HG02798 (cell line): ENCODE measurements at regions not wholly inside any gene's neighbourhood (a gene's known extent, or its start where the extent isn't known, plus 50 kb on each side); places are given as distances from the start of the nearest gene placed in this dataset.
"Not testable (repeated sequence)": the region's sequence is repeated elsewhere in the genome, so short reads cannot be mapped to it uniquely, and the experiment has no call there.

Experiments used
- ATAC-seq: cut with Tn5 transposase; IDR thresholded peaks from one replicate; pipeline ENCODE4 v1.9.1; 2021; ENCODE audit warnings: mild to moderate bottlenecking; ENCODE audit not compliant: unreplicated experiment, poor library complexity

GRCh38 chr5:87791869-87792268 is 379.1 kb upstream of the CCNH start:
- ATAC-seq, result no peak

DNA sequence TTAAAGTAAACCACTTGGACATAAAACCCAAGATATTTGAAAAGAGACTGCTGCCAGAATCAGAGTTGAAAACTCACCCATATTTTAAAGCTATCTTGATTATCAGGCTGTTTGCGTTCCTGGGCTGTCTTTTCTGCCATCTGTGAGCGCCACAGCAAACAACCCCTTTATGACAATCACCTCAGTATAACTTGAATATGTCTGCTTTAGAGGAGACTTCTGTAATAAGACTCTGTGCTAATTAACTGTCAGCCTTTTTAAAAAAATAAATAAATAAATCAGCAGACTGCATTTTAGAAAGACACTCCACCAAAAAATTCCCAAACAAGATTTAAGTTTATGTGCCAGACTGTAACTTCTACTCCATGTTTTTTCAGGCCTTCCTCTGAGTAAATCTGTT is 375.7 kb upstream of the CCNH start:
- no peak for ATAC-seq

- no peak for ATAC-seq
Measured at GRCh38 chr5:87787625-87788256, 375.0 kb upstream of the CCNH start.

DNA sequence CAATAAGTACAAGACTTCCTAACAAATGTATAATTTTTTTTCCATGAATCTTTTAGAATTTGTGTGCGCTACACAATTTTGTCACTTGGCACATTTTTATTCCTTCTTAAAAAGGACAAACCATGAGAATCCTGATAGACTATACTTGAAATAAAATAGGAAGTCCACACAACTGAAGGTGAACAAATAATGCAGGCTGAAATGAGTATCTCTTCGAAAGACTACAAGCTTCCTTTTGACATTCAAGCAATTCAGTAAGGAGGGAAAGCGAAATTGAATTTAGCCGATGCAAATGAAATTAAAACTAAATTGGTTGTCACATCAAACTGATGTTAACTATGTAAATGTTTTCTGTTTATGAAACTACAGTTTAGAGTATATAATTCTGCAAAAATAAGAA is 374.4 kb upstream of the CCNH start:
- no peak for ATAC-seq

GRCh38 chr5:87786471-87786870 is 373.7 kb upstream of the CCNH start:
- no peak for ATAC-seq

GRCh38 chr5:87785554-87786335 is 373.0 kb upstream of the CCNH start:
- ATAC-seq, result no peak

DNA sequence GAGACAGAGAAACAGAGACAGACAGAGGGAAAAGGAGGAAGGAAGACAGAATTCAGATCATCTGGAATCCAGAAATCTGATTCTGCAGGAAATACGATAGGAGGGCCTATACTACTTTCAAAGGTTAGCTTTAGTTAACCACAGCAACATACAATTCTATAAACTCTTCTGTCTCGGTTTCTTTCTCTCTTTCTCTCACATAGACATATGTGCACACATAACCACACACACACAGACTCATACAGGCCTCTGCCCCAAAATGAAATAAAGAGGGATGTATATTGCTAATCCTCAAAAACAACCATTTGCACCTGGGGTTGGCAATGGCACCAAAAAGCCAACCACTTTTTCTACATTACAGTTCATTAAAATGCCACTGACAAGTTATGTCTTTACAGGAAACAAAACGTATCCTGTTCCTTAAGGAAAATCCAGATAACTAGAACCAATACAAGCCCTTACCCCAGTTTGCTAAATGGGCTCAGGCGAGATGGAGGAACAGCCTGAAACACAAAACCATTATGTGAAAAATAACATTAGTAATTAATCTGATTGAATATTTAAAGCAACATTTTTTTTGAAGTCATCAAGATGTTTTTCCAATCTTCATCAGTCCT is 372.3 kb upstream of the CCNH start:
- ATAC-seq, result no peak

- ATAC-seq, result no peak
Measured at GRCh38 chr5:87784311-87784710, 371.6 kb upstream of the CCNH start.

DNA sequence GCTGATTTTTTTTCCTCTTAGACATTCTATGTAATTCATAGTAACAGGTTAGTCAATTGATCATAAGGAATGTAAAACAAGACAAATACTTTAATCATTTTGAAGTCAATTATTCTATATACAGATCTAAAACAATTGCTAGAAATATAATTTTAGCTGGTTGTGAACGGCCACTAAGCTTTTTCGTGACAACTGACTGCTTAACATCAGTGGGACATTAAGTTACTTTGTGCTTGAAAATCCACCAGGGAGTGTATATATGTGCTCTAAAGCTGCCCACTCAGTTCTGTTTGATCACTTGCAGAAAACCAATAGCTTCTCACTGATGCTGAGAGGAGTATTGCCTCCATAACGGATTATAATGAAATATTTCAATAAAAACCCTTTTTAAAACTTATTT is 370.2 kb upstream of the CCNH start:
- ATAC-seq, result no peak

DNA sequence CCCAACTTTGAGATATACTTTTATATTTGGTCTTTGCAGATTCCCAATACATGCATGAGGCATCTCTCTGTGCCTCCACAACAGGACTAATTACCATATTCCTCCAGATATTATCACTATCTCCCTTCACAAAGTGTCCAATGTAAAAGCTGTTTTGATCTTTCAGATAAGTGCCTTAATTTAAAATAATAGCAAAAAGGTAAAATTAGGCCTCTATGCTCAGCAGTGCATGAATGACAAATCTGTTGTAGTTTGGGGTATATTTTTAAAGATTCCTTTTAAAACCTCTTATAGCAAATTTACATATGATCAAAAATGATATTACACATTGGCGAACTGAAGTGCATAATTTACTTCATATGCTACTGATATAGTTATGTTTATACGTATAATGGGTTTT is 369.2 kb upstream of the CCNH start:
- ATAC-seq, result no peak

GRCh38 chr5:87780831-87781760 is 368.4 kb upstream of the CCNH start:
- peak; percentile 100 for ATAC-seq

GRCh38 chr5:87778876-87779275 is 366.1 kb upstream of the CCNH start:
- ATAC-seq, result no peak

GRCh38 chr5:87777877-87778276 is 365.1 kb upstream of the CCNH start:
- ATAC-seq, result no peak

DNA sequence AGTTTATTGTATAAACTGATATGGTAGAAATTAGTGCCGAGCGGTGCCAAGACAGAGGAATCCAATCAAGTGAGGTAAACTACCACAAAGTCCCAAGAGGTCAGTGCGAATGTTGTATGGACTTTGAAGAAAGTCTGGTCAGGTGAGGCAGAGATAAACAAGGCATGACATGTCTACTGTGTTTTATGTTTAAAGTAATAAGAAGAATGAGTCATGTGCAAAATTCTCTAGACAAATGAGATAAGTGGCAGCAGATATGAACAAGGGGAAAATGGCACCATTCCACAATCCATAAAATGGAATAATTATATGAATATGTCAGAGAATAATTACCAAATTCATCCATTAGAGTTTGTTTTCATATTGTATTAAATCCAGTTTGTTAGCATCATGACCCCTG is 364.1 kb upstream of the CCNH start:
- no peak for ATAC-seq

GRCh38 chr5:87776302-87776701 is 363.6 kb upstream of the CCNH start:
- ATAC-seq, result not testable (repeated sequence)

DNA sequence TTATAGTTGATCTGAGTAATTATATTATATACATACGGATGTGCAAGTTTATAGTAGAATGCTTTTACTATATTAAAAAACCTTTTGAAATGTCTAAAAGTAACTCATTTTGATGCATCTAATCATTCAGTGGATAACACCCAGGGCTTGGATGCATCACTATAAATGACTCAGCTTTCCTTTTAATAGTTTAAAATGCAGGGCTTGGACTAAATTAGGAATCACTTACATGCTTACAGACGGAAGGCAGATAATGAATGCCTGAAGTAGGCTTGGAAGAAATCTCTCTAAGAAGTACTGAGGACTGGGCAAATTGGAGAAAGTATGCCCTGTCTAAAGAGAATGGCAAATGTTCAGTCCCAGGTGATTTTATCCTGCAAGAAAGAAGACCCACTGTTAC is 362.5 kb upstream of the CCNH start:
- no peak for ATAC-seq

DNA sequence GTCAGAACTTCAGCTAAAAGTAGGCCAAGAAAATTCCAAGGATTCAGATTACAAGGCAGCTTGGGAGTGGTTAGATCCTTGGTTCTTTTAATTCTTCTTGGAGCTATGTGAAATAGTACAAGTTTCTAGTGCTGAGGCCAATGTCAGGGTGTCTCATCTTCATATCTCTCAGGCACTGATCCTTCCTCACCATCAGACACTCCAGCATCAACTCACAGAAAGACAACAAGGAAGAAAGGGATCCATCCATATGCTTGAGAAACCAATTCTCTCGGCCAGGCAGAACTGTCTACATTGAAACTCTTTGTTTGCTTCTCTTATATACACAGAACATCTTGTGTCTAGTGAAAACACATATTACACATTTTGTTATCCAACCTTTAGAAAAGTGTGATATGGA is 362.1 kb upstream of the CCNH start:
- no peak for ATAC-seq

DNA sequence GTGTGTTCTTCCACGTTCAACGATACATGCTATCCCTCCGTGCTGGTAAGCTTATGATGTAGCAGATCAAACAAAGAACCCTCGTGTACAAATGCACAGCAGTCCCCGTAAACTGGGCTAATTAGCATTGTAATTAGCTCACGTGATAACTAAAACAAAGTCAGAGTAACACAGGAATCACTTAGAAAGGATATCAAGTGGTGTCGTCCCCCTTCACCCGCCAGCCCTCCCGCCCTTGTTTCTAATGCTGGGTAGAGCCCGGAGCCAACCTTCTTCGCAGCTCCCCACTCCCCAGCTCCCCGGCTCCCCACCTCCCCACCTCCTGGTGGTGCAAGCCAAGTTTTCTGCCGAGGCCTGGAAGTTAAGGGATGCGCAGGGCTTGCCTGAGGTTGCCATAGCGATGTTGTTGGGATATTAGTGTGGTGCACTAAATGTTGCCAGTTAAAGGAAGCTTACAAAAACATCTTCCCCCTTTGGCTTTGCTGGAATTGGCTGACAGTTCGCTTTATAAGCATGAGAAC is 357.9 kb upstream of the CCNH start:
- no peak for ATAC-seq

DNA sequence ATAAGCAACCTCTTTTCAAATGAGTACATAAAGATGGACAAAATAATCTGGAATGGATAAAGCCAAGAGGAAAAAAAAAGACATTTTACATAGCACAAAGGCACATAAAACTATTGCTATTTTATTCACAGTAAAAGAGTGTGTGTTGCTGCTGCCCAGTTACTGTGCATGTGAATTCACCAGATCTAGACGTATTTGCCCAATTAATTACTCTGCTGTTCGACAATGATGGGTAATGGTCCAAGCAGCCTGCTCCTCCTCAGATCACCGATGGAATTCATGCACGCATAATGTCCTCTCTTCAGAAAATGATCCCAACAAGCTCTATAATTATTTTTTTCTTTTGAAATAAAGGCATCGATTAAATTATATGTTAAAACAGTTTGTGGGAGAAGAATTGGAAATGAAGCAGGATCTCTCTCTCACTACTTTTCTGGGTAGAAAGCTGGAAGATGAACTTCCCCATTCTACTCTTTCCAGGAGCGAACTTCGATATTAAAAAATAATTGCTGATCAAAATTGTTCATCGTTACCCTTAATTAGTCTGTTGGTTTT is 357.4 kb upstream of the CCNH start:
- ATAC-seq, result no peak

DNA sequence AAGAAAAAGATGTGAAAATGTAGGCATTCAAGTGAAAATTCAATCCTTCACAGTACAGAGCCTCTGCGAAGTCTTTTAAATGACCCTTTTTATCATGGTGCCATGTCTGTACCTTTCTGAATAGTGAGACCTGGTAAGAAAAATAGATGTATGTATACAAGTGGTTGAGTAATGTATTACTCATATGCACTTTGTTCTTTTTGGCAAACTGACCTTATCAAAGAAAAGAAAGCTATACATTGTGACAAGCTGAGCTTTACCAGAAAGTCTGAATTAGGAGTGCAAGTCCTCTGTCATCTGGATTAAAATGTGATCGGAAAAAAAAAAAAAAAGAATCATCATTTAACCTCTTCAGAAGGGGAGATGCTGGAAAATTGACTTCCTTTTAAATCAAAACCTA is 356.4 kb upstream of the CCNH start:
- no peak for ATAC-seq
